Glomerular visceral epithelial cell (primary cell): ENCODE measurements at regions not wholly inside any gene's neighbourhood (a gene's known extent, or its start where the extent isn't known, plus 50 kb on each side); places are given as distances from the start of the nearest gene placed in this dataset.

Experiments
- DNase-seq: peaks from one replicate; pipeline ENCODE4 v3.0.0-alpha.2; 2016; ENCODE audit errors: extremely low spot score

- no peak for DNase-seq
Observed at GRCh38 chr2:167900435-167901114, 346.8 kb downstream of the STK39 start.

- DNase-seq = no peak
Observed at GRCh38 chr2:167898340-167898739, 349.1 kb downstream of the STK39 start.

GRCh38 chr2:167891841-167892240 is 355.6 kb downstream of the STK39 start:
- DNase-seq = no peak

GRCh38 chr2:167890739-167891138 is 356.7 kb downstream of the STK39 start:
- no peak for DNase-seq

- DNase-seq = no peak
Observed at GRCh38 chr2:167880415-167880814, 367.0 kb downstream of the STK39 start.

GRCh38 chr2:167875529-167875928 is 371.9 kb downstream of the STK39 start:
- DNase-seq = no peak

- no peak for DNase-seq
Observed at GRCh38 chr2:167874812-167875211, 372.6 kb downstream of the STK39 start.

GRCh38 chr2:167871286-167871685 is 376.1 kb downstream of the STK39 start:
- DNase-seq = no peak

- DNase-seq = no peak
Observed at GRCh38 chr2:167869200-167869599, 378.2 kb downstream of the STK39 start.

- peak; percentile 16 for DNase-seq
Observed at GRCh38 chr2:167863377-167863776, 384.0 kb downstream of the STK39 start.

- DNase-seq = peak; percentile 96
Observed at GRCh38 chr2:167862782-167863181, 384.6 kb downstream of the STK39 start.

GRCh38 chr2:167862296-167862695 is 385.1 kb downstream of the STK39 start:
- DNase-seq = no peak

- DNase-seq = no peak
Observed at GRCh38 chr2:167861574-167862193, 385.7 kb downstream of the STK39 start.

- no peak for DNase-seq
Observed at GRCh38 chr2:167860082-167860481, 387.3 kb downstream of the STK39 start.

GRCh38 chr2:167859676-167860075 is 387.7 kb downstream of the STK39 start:
- no peak for DNase-seq

GRCh38 chr2:167858086-167858485 is 389.3 kb downstream of the STK39 start:
- DNase-seq = no peak

- no peak for DNase-seq
Observed at GRCh38 chr2:167857416-167857815, 390.0 kb downstream of the STK39 start.

- DNase-seq = no peak
Observed at GRCh38 chr2:167856190-167856589, 391.2 kb downstream of the STK39 start.

- DNase-seq = no peak
Observed at GRCh38 chr2:167855211-167855610, 392.2 kb downstream of the STK39 start.

GRCh38 chr2:167853717-167854116 is 393.7 kb downstream of the STK39 start:
- DNase-seq = no peak

- no peak for DNase-seq
Observed at GRCh38 chr2:167851876-167852275, 395.5 kb downstream of the STK39 start.

GRCh38 chr2:167851323-167851860 is 396.0 kb downstream of the STK39 start:
- no peak for DNase-seq
